NCI-H524 treated with DMSO at 0.1 percent for 48 hours (cell line): ENCODE measurements at regions not wholly inside any gene's neighbourhood (a gene's known extent, or its start where the extent isn't known, plus 50 kb on each side); places are given as distances from the start of the nearest gene placed in this dataset.

Experiments used
- DNase-seq: peaks from one replicate; lab custom pipeline; 2025; lab: John Stamatoyannopoulos, UW

DNA sequence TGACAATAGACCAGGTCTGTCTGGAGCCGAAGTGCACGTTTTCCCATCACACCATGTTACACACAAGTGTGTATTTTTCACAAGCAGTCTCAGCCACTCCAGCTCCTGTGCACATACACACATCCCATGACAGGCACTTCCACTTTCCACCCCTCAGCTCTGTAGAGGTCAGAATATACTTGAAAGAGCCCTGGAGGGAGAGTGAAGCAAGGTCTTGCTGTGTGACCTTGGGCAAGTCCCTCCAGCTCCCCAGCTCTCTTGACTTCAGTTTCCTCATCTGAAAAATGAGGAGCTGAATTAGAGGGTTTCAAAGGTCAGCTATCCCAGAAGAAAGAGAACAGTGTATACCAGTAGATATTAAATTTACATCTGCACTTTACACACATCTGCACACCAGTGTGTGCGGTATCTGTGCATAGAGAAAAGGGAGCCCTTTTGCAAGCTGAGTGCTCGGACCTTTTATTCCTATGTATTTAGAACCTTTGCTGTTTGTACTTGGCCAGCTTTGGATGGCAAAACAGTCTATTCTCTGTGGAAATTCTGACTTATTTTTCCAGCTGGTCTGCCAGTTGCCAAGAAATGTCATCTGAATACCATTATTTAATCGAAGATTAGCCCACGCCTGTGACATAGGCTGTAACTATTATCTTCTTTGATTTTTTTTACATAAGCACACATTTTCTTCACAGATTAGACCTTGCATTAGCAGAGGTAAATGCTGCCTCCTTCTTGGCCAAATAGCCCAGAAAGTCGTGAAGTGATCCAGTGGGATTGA lies 528.0 kb downstream of the BNC2 start:
- no peak for DNase-seq

DNA sequence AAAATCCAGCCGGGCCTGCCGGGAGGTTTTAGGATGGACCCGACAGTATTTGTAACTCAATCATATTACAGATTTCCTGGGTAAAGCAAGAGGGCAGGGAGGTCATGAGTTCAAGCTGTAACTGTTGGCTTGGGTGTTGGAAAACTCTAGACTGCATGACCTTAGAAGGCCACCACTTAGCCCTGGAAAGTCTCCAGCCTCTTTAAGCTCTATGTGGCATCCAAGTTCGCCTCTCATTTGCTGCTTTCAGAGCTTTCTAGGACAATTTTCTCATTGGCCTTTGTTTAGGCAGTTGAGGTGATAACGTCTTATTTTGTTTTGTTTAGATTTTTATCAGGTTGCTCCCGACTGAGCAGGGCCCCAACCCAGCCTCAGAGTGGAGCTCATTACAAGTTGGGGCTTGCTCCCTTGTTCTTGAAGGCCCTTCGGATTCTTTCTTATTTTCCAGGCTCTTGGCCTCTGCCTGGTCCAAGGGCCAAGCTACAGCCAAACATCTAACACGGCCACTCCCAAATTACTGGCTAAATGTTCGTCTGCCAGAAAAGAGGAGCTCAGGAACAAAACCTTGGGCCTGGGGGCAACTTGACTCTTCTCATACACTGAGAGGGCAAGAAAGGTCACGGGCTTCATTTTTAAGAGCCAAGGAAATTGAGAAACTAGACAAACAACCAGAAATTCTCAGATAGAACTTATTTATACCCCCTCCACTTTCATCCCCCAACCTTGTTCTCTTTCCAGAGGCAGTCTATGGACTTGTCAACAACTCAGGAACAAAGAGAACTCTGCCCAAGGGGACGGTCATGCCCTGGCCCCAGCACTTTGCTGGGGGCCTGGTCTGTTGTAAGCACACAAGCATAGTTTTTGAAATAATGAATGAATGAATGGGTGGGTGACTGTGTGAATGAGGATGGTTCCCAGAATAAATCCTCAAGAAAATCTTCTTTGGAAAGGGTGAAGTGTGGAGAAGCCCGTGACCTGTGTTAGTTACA lies 526.9 kb downstream of the BNC2 start:
- no peak for DNase-seq

- no peak for DNase-seq
These were observed 526.1 kb downstream of the BNC2 start for GRCh38 chr9:16344343-16344742.

DNA sequence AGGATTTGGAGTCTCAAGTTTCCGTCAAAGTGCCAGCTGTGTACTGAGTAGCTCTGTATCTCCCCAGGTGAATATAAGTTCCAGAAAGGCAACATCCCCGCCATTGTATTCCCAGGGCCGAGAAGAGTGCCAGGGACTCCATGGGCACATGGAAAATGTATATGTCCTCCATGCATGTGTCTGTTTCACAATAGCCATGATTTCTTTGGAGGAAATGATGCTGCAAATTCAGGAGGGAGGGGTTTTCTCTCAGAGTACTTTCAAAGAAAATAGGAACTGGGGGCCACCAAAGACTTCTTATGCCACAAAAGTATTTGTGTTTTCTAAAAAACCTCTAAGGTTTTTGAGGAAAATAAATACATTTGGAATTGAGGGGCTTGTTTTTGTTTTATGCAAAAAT lies 524.6 kb downstream of the BNC2 start:
- DNase-seq: no peak

DNA sequence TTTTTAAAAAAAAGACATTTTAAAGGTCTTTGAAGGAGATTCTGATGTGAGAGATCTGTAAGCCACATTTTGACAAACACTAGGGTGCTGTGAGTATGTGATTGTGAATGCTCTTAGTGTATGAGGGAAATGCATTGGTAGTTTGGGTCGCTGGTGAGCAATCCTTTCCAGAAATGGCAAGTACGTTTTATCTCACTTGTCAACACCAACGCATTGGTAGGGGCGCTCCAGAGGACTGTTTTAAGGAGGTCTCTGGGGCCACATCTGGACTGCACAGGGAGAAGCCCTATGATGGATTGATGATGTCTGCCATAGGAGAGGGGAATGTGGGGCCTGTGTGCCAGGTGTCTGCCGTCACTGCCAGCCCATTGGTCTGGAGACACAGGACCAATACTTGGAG lies 522.6 kb downstream of the BNC2 start:
- no peak for DNase-seq

DNA sequence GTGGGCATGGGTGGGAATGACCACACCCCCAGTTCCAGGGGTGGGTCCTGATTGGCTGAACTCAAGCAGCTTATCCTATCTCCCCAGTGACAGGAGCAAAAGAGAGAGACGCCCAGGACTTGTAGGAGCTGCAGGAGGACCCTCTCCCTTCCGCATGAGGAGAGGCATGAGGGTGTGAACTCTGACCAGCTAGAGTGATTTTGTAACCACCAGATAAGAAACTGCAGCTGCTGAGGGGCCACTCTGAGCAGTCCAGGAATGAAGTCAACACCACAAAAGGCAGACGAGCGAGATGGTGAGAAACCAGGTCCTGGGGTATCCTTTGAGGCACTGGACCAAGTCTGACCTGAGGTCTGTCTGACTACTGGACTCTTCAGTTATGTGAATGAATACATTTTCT lies 521.9 kb downstream of the BNC2 start:
- no peak for DNase-seq

DNA sequence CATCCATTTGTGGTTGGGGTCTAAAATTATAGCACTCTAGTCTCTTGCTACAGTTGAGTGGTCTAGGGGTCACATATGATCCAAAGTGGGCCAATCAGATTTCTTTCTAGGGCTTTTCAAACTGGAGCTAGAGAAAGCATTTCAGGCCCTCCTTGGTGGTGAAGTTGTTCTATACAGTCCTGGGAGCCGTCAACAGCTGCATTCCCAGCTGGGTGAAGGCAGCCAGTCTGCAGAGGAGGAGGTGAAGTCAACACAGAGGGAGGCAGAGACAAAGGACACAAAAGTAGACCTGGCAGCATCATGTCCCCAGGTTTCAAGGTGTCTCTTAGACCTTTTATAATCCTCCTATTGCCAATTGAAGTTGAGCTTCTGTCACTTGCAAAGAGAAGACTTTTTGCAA lies 518.2 kb downstream of the BNC2 start:
- DNase-seq: no peak

GRCh38 chr9:16352791-16353401 lies 517.6 kb downstream of the BNC2 start:
- no peak for DNase-seq

DNA sequence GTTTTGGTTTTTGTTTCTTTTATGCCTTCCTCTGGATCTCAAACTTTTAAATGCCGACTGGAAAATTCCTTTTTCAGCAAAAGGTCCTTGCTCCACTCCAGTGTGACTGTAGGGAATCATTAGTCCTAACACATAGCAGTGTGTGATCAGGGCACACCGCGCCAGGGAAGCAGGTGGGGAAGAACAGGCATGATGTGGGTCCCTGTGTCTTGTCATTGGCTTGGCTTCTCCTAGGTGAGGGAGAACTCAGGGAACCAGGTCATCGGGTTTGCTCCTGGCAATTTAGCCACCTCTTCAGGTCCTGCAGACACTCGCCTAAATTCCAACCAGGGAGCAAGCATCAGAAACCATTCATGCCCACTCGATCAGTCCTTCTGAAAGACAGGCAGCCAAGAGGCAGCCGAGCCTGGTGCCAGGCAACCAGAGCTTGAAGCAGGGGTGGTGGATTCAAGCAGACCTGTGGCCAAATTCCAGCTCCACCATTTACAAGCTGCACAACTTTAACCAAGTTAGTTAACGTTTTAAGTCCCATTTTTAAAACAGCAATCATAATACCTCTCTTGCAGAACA lies 514.2 kb downstream of the BNC2 start:
- no peak for DNase-seq

DNA sequence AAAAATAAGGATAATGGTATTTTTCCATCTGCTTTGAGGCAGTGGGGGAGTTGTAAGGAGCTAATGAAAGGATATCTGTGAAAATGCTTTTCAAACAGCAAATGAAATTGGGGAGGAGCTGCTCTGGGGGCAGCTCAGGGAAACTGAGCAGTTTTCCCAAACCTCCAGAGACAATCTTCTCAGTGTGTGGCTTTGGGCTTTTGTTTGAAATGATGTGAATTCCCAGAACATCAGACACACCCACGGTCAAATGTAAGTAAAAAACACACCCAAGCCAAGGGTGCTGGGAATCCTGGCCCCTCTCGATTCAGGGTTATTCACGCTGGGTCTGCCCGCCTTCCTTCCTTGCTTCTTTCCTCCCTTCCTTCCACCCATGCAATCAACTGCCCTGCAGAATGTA lies 512.6 kb downstream of the BNC2 start:
- DNase-seq: no peak

GRCh38 chr9:16358751-16359150 lies 511.7 kb downstream of the BNC2 start:
- no peak for DNase-seq
